H9 (cell line): ENCODE measurements at regions not wholly inside any gene's neighbourhood (a gene's known extent, or its start where the extent isn't known, plus 50 kb on each side); places are given as distances from the start of the nearest gene placed in this dataset.

ENCODE experiments used
- DNase-seq: peaks from one replicate; pipeline ENCODE4 v3.0.0-alpha.2; 2017
- H2AFZ ChIP-seq: one replicate; pipeline ENCODE4 v1.6.1; 2013; ENCODE audit warnings: mild to moderate bottlenecking, low read length, control low read depth, moderate library complexity
- H2AK5ac ChIP-seq: 2 replicates; pipeline ENCODE4 v1.6.1; 2013; ENCODE audit warnings: low read length, control low read depth, mixed read lengths; ENCODE audit not compliant: insufficient read length
- H2BK120ac ChIP-seq: one replicate; pipeline ENCODE4 v1.6.1; 2013; ENCODE audit warnings: low read depth, mild to moderate bottlenecking, low read length, control low read depth, inconsistent platforms; ENCODE audit not compliant: poor library complexity, severe bottlenecking
- H2BK12ac ChIP-seq: 2 replicates; pipeline ENCODE4 v1.6.1; 2013; ENCODE audit warnings: low read length, control low read depth, mixed read lengths, low read depth; ENCODE audit not compliant: insufficient read length
- H2BK15ac ChIP-seq: 2 replicates; pipeline ENCODE4 v1.6.1; 2013; ENCODE audit warnings: low read depth, low read length, control low read depth
- H2BK20ac ChIP-seq: one replicate; pipeline ENCODE4 v1.6.1; 2013; ENCODE audit warnings: low read depth, mild to moderate bottlenecking, low read length, control low read depth, inconsistent platforms; ENCODE audit not compliant: poor library complexity, severe bottlenecking
- H2BK5ac ChIP-seq: 2 replicates; pipeline ENCODE4 v1.6.1; 2013; ENCODE audit warnings: low read length, control low read depth, mixed read lengths; ENCODE audit not compliant: insufficient read length
- H3K14ac ChIP-seq: 2 replicates; pipeline ENCODE4 v1.6.1; 2013; ENCODE audit warnings: low read length, control low read depth; ENCODE audit not compliant: insufficient read depth
- H3K18ac ChIP-seq: 2 replicates; pipeline ENCODE4 v1.6.1; 2013; ENCODE audit warnings: low read depth, mild to moderate bottlenecking, mixed read lengths, low read length, control low read depth; ENCODE audit not compliant: insufficient read length
- H3K23ac ChIP-seq: 2 replicates; pipeline ENCODE4 v1.6.1; 2013; ENCODE audit warnings: low read length, control low read depth, mixed read lengths, low read depth; ENCODE audit not compliant: insufficient read length
- H3K23me2 ChIP-seq: 2 replicates; pipeline ENCODE4 v1.6.1; 2013; ENCODE audit warnings: low read depth, mild to moderate bottlenecking, mixed read lengths, low read length, control low read depth; ENCODE audit not compliant: insufficient read length, poor library complexity, severe bottlenecking
- H3K27ac ChIP-seq: 2 replicates; pipeline ENCODE4 v1.5.1; 2013; ENCODE audit warnings: low read length, control low read depth, mixed read lengths, low read depth; ENCODE audit not compliant: insufficient read length
- H3K27me3 ChIP-seq: 2 replicates; pipeline ENCODE4 v1.6.1; 2013; ENCODE audit warnings: low read length, control low read depth, inconsistent platforms; ENCODE audit not compliant: insufficient read depth
- H3K4ac ChIP-seq: 2 replicates; pipeline ENCODE4 v1.6.1; 2013; ENCODE audit warnings: low read depth, mild to moderate bottlenecking, control low read depth, inconsistent platforms, low read length, moderate library complexity
- H3K4me1 ChIP-seq: 2 replicates; pipeline ENCODE4 v1.6.1; 2013; ENCODE audit warnings: low read length, control low read depth, inconsistent platforms; ENCODE audit not compliant: insufficient read depth
- H3K4me2 ChIP-seq: 2 replicates; pipeline ENCODE4 v1.6.1; 2013; ENCODE audit warnings: low read length, control low read depth, mixed read lengths; ENCODE audit not compliant: insufficient read length, insufficient read depth
- H3K56ac ChIP-seq: 2 replicates; pipeline ENCODE4 v1.6.1; 2013; ENCODE audit warnings: low read depth, mild to moderate bottlenecking, mixed read lengths, low read length, control low read depth; ENCODE audit not compliant: insufficient read length
- H3K79me1 ChIP-seq: 2 replicates; pipeline ENCODE4 v1.6.1; 2013; ENCODE audit warnings: low read depth, mild to moderate bottlenecking, moderate library complexity, low read length, control low read depth, inconsistent platforms; ENCODE audit not compliant: insufficient read depth, poor library complexity, severe bottlenecking
- H3K79me2 ChIP-seq: 2 replicates; pipeline ENCODE4 v1.6.1; 2013; ENCODE audit warnings: low read length, control low read depth, inconsistent platforms; ENCODE audit not compliant: insufficient read depth
- H3K9ac ChIP-seq: 2 replicates; pipeline ENCODE4 v1.6.1; 2013; ENCODE audit warnings: low read length, control low read depth, mixed read lengths; ENCODE audit not compliant: insufficient read length; ENCODE audit errors: extremely low read depth
- H3K9me3 ChIP-seq: one replicate; pipeline ENCODE4 v1.6.1; 2013; ENCODE audit warnings: low read depth, low read length, inconsistent platforms; ENCODE audit not compliant: control insufficient read depth
- H3T11ph ChIP-seq: one replicate; pipeline ENCODE4 v1.6.1; 2013; ENCODE audit warnings: mild to moderate bottlenecking, low read length, control low read depth, inconsistent platforms
- H4K20me1 ChIP-seq: one replicate; pipeline ENCODE4 v1.6.1; 2013; ENCODE audit not compliant: control insufficient read depth, insufficient read length, insufficient read depth
- H4K5ac ChIP-seq: 2 replicates; pipeline ENCODE4 v1.6.1; 2013; ENCODE audit warnings: low read depth, mild to moderate bottlenecking, mixed read lengths, low read length, control low read depth; ENCODE audit not compliant: insufficient read length
- H4K8ac ChIP-seq: replicated peaks from 2 replicates; pipeline ENCODE4 v1.6.1; 2013; ENCODE audit warnings: low read length, control low read depth, mixed read lengths, low read depth; ENCODE audit not compliant: insufficient read length
- H4K91ac ChIP-seq: 2 replicates; pipeline ENCODE4 v1.6.1; 2013; ENCODE audit warnings: low read depth, mild to moderate bottlenecking, moderate library complexity, mixed read lengths, low read length, control low read depth; ENCODE audit not compliant: insufficient read length
- H3K27ac Mint-ChIP-seq, 3 experiments: 2 replicates in 2 of 3; 3 replicates in 1 of 3; pipeline ENCODE4 v1.8.0; 2020 to 2021; ENCODE audit warnings: mixed read lengths in 3 of 3, mild to moderate bottlenecking in 1 of 3, moderate library complexity in 1 of 3
- H3K27me3 Mint-ChIP-seq: 2 replicates; pipeline ENCODE4 v1.8.0; 2021; ENCODE audit warnings: low read depth, mild to moderate bottlenecking, moderate library complexity, mixed read lengths
- H3K36me3 Mint-ChIP-seq, 3 experiments: 2 replicates in 2 of 3; 3 replicates in 1 of 3; pipeline ENCODE4 v1.8.0; 2020 to 2021; ENCODE audit warnings: low read depth in 3 of 3, mixed read lengths in 3 of 3; ENCODE audit not compliant: insufficient read depth in 1 of 3
- H3K4me1 Mint-ChIP-seq, 2 experiments: 2 replicates each; pipeline ENCODE4 v1.8.0; 2020; ENCODE audit warnings: mixed read lengths in 2 of 2
- H3K4me3 Mint-ChIP-seq, 2 experiments: 2 replicates in 1 of 2; 3 replicates in 1 of 2; pipeline ENCODE4 v1.8.0; 2020 to 2021; ENCODE audit warnings: mild to moderate bottlenecking in 2 of 2, mixed read lengths in 2 of 2, moderate library complexity in 1 of 2
- H3K9me3 Mint-ChIP-seq, 2 experiments: 2 replicates in 1 of 2; 3 replicates in 1 of 2; pipeline ENCODE4 v1.8.0; 2020; ENCODE audit warnings: mild to moderate bottlenecking in 2 of 2, mixed read lengths in 2 of 2, moderate library complexity in 1 of 2
- WGBS: extraction: QIAGEN DNeasy Blood & Tissue Kit; methylation state at CpG from one replicate; pipeline ENCODE4 v1.1.7; 2013; ENCODE audit warnings: missing lambda C conversion rate, low lambda C conversion rate, mixed read lengths; ENCODE audit not compliant: insufficient read length; ENCODE audit errors: extremely low coverage; 5-methylcytosine and 5-hydroxymethylcytosine counted together
- TF ChIP-seq, protein P1 (sequence below): fragments of 200-600 bp; sonication (generic); conservative IDR thresholded peaks from 3 replicates; pipeline ENCODE4 v1.8.0; 2021; ENCODE audit warnings: antibody characterized with exemption, mild to moderate bottlenecking

- H3K23ac ChIP-seq: no peak overlapping the region
- Mint-ChIP-seq H3K9me3 (no peaks in the 10 kb centered on the region), H3K36me3 (no peaks in the 10 kb centered on the region), H3K4me3 (no peak overlapping the region), H3K27ac (no peak overlapping the region), H3K27me3 (no peaks in the 10 kb centered on the region), H3K4me1 (peaks cover 3 to 4% of the 10 kb centered on the region in 2 experiments)
- H2BK15ac ChIP-seq: no peak overlapping the region
- H3K4ac ChIP-seq: no peak overlapping the region
- no peak overlapping the region for H2AFZ ChIP-seq
- H3K9ac ChIP-seq: no peak overlapping the region
- H3K23me2 ChIP-seq: no peaks in the 10 kb centered on the region
- no peak overlapping the region for H2BK20ac ChIP-seq
- no CpG with 5 or more reads among the region's 3 CpGs for WGBS
- no peak overlapping the region for H3T11ph ChIP-seq
- H2AK5ac ChIP-seq: no peak overlapping the region
- H2BK120ac ChIP-seq: no peak overlapping the region
- no peak overlapping the region for H3K14ac ChIP-seq
- H2BK5ac ChIP-seq: no peak overlapping the region
- H3K4me1 ChIP-seq: no peaks in the 10 kb centered on the region
- TF ChIP-seq, protein P1, sequence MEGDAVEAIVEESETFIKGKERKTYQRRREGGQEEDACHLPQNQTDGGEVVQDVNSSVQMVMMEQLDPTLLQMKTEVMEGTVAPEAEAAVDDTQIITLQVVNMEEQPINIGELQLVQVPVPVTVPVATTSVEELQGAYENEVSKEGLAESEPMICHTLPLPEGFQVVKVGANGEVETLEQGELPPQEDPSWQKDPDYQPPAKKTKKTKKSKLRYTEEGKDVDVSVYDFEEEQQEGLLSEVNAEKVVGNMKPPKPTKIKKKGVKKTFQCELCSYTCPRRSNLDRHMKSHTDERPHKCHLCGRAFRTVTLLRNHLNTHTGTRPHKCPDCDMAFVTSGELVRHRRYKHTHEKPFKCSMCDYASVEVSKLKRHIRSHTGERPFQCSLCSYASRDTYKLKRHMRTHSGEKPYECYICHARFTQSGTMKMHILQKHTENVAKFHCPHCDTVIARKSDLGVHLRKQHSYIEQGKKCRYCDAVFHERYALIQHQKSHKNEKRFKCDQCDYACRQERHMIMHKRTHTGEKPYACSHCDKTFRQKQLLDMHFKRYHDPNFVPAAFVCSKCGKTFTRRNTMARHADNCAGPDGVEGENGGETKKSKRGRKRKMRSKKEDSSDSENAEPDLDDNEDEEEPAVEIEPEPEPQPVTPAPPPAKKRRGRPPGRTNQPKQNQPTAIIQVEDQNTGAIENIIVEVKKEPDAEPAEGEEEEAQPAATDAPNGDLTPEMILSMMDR: no peak
- H3K79me2 ChIP-seq: no peaks in the 10 kb centered on the region
- no peak overlapping the region for H3K27ac ChIP-seq
- no peaks in the 10 kb centered on the region for H4K20me1 ChIP-seq
- H4K91ac ChIP-seq: no peak overlapping the region
- no peak overlapping the region for H4K8ac ChIP-seq
- no peak overlapping the region for H3K56ac ChIP-seq
- H3K9me3 ChIP-seq: no peaks in the 10 kb centered on the region
- H3K18ac ChIP-seq: no peak overlapping the region
- DNase-seq: no peak
- H2BK12ac ChIP-seq: no peak overlapping the region
- no peaks in the 10 kb centered on the region for H3K27me3 ChIP-seq
- H3K79me1 ChIP-seq: no peaks in the 10 kb centered on the region
- H3K4me2 ChIP-seq: no peak overlapping the region
- no peak overlapping the region for H4K5ac ChIP-seq
Measured at GRCh38 chr12:20140751-20141150, 227.6 kb upstream of the PDE3A start.
